HFFc6 (cell line): ENCODE measurements at regions not wholly inside any gene's neighbourhood (a gene's known extent, or its start where the extent isn't known, plus 50 kb on each side); places are given as distances from the start of the nearest gene placed in this dataset.

Experiments
- DNase-seq: peaks from one replicate; pipeline ENCODE4 v3.0.0-alpha.2; 2018
- H3K27ac Mint-ChIP-seq: 2 replicates; pipeline ENCODE4 v1.8.0; 2020; ENCODE audit warnings: mild to moderate bottlenecking, mixed read lengths
- H3K27me3 Mint-ChIP-seq: 2 replicates; pipeline ENCODE4 v1.8.0; 2021; ENCODE audit warnings: mild to moderate bottlenecking, moderate library complexity, mixed read lengths; ENCODE audit not compliant: insufficient read depth
- H3K36me3 Mint-ChIP-seq: 2 replicates; pipeline ENCODE4 v1.8.0; 2021; ENCODE audit warnings: low read depth, mixed read lengths
- H3K4me1 Mint-ChIP-seq: 2 replicates; pipeline ENCODE4 v1.8.0; 2020; ENCODE audit warnings: low read depth, mixed read lengths
- H3K4me3 Mint-ChIP-seq: 2 replicates; pipeline ENCODE4 v1.8.0; 2020; ENCODE audit warnings: mild to moderate bottlenecking, moderate library complexity, mixed read lengths
- H3K9me3 Mint-ChIP-seq: 2 replicates; pipeline ENCODE4 v1.8.0; 2020; ENCODE audit warnings: mild to moderate bottlenecking, mixed read lengths
- TF ChIP-seq, protein P1 (sequence below): fragments of 200-600 bp; sonication (generic); IDR thresholded peaks from 2 replicates; pipeline ENCODE4 v1.5.0; 2021; ENCODE audit warnings: antibody characterized with exemption, mild to moderate bottlenecking

DNA sequence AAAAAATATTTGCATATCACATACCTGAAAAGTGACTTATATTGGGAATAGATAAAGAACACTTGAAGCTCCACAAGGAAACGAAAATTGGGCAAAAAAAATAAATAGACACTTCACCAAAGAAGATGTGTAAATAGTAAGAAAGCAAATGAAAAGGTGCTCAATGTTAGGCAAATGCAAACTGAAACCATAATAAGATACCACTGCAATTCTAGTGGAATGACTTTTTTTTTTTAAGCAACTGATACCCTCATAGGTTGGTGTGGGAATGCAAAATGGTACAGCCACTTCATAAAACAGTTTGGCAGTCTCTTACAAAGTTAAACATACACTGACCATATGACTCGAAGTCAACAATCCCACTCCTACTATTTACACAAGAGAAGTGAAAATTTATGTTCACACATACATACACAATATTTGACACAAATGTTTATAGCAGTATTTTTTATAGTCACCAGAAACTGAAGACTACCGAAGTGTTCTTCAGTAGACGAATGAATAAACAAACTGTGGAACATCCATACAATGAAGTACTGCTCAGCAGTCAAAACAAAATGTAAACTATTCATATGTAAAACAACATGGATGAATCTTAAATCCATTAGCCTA, 176.3 kb downstream of the ZMAT3 start:
- Mint-ChIP-seq H3K9me3 (peaks cover 6% of the 10 kb centered on the region; the same call in 1 of the 2 replicates), H3K4me3 (no peak overlapping the region), H3K27me3 (no peaks in the 10 kb centered on the region), H3K36me3 (no peaks in the 10 kb centered on the region), H3K27ac (no peak overlapping the region), H3K4me1 (no peaks in the 10 kb centered on the region)
- TF ChIP-seq, protein P1, sequence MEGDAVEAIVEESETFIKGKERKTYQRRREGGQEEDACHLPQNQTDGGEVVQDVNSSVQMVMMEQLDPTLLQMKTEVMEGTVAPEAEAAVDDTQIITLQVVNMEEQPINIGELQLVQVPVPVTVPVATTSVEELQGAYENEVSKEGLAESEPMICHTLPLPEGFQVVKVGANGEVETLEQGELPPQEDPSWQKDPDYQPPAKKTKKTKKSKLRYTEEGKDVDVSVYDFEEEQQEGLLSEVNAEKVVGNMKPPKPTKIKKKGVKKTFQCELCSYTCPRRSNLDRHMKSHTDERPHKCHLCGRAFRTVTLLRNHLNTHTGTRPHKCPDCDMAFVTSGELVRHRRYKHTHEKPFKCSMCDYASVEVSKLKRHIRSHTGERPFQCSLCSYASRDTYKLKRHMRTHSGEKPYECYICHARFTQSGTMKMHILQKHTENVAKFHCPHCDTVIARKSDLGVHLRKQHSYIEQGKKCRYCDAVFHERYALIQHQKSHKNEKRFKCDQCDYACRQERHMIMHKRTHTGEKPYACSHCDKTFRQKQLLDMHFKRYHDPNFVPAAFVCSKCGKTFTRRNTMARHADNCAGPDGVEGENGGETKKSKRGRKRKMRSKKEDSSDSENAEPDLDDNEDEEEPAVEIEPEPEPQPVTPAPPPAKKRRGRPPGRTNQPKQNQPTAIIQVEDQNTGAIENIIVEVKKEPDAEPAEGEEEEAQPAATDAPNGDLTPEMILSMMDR = no peak
- DNase-seq = no peak
